Spleen (tissue), 7 donors: ENCODE measurements at regions not wholly inside any gene's neighbourhood (a gene's known extent, or its start where the extent isn't known, plus 50 kb on each side); places are given as distances from the start of the nearest gene placed in this dataset.

ENCODE experiments used
- CTCF ChIP-seq, 11 experiments: fragments of 200-600 bp in 7 of 11; fragments of 450-650 bp in 4 of 11; sonication (generic) in 4 of 11; IDR thresholded peaks in 8 of 11; conservative IDR thresholded peaks in 3 of 11; 1 replicate in 7 of 11; 2 replicates in 4 of 11; pipeline versions ENCODE4 v1.4.0 to v1.8.0; 2016 to 2021; ENCODE audit warnings: antibody characterized with exemption in 11 of 11, inconsistent platforms in 4 of 11, mild to moderate bottlenecking in 1 of 11
- POLR2A ChIP-seq, 3 donors: fragments of 450-650 bp; IDR thresholded peaks; one replicate each; pipeline ENCODE4 v1.5.1; 2017; ENCODE audit warnings: antibody characterized with exemption in 3 of 3, mild to moderate bottlenecking in 1 of 3
- POLR2AphosphoS5 ChIP-seq, 3 donors: sonication (generic); formaldehyde crosslinking; IDR thresholded peaks; one replicate each; pipeline ENCODE4 v1.5.1; 2017; ENCODE audit warnings: antibody characterized with exemption in 3 of 3
- donor health status: DM: no; HTN: no; CAD: no; lungs with moderate emphysema.
- donor health status: DM: no; HTN: no; CAD: no.
- donor health status: DM: no; HTN: no; CAD: no.

GRCh38 chr1:214213136-214213535, 67.8 kb upstream of the SMYD2 start:
- no peak for TF ChIP-seq POLR2AphosphoS5 (IDR thresholded peaks at IDR 0.05)
- no peak for TF ChIP-seq CTCF (IDR thresholded peaks at IDR 0.05 in 8 of 11, conservative IDR thresholded peaks at IDR 0.05 in 3 of 11)
- TF ChIP-seq POLR2A (IDR thresholded peaks at IDR 0.05): no peak
